Loucy (cell line): ENCODE measurements at regions not wholly inside any gene's neighbourhood (a gene's known extent, or its start where the extent isn't known, plus 50 kb on each side); places are given as distances from the start of the nearest gene placed in this dataset.

Experiments used
- CTCF ChIP-seq: fragments of 200-600 bp; sonication (generic); conservative IDR thresholded peaks from 2 replicates; pipeline ENCODE4 v1.5.1; 2014; ENCODE audit warnings: mild to moderate bottlenecking, antibody characterized with exemption, low read length
- EZH2phosphoT487 ChIP-seq: fragments of 200-600 bp; IDR thresholded peaks from 2 replicates; pipeline ENCODE4 v1.6.1; 2018; ENCODE audit warnings: antibody characterized with exemption, mild to moderate bottlenecking, moderate library complexity, borderline replicate concordance

GRCh38 chr11:24122291-24122690 lies 374.6 kb upstream of the LUZP2 start:
- TF ChIP-seq CTCF (no peak), EZH2phosphoT487 (no peak)
